ENCODE measurements at regions not wholly inside any gene's neighbourhood (a gene's known extent, or its start where the extent isn't known, plus 50 kb on each side); places are given as distances from the start of the nearest gene placed in this dataset.

- H3K9me3 ChIP-seq: no peaks in the 10 kb centered on the region
- DNase-seq: no peak
- H3K27me3 ChIP-seq: peaks cover 0 to 65% of the 10 kb centered on the region in 2 donors
- no peak overlapping the region for H3K27ac ChIP-seq
- TF ChIP-seq, protein P1, sequence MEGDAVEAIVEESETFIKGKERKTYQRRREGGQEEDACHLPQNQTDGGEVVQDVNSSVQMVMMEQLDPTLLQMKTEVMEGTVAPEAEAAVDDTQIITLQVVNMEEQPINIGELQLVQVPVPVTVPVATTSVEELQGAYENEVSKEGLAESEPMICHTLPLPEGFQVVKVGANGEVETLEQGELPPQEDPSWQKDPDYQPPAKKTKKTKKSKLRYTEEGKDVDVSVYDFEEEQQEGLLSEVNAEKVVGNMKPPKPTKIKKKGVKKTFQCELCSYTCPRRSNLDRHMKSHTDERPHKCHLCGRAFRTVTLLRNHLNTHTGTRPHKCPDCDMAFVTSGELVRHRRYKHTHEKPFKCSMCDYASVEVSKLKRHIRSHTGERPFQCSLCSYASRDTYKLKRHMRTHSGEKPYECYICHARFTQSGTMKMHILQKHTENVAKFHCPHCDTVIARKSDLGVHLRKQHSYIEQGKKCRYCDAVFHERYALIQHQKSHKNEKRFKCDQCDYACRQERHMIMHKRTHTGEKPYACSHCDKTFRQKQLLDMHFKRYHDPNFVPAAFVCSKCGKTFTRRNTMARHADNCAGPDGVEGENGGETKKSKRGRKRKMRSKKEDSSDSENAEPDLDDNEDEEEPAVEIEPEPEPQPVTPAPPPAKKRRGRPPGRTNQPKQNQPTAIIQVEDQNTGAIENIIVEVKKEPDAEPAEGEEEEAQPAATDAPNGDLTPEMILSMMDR (IDR thresholded peaks at IDR 0.05): no peak
- no peak overlapping the region for H3K4me3 ChIP-seq
- no peaks in the 10 kb centered on the region for H3K4me1 ChIP-seq
- intact Hi-C loops (cut with DNase I; ENCODE audit: low total_unique reads): no loop called here
- H3K36me3 ChIP-seq: no peaks in the 10 kb centered on the region
Measured at GRCh38 chr17:79338604-79339003, 264.0 kb downstream of the ENGASE start.

- TF ChIP-seq, protein P1 (IDR thresholded peaks at IDR 0.05): no peak
- H3K9me3 ChIP-seq: no peaks in the 10 kb centered on the region
- no peaks in the 10 kb centered on the region for H3K36me3 ChIP-seq
- intact Hi-C loops (cut with DNase I; ENCODE audit: low total_unique reads): no loop called here
- no peak overlapping the region for H3K4me3 ChIP-seq
- DNase-seq: no peak
- H3K27ac ChIP-seq: no peak overlapping the region
- no peaks in the 10 kb centered on the region for H3K4me1 ChIP-seq
- H3K27me3 ChIP-seq: peaks cover 0 to 63% of the 10 kb centered on the region in 2 donors
Measured at GRCh38 chr17:79338152-79338551, 263.5 kb downstream of the ENGASE start.

DNA sequence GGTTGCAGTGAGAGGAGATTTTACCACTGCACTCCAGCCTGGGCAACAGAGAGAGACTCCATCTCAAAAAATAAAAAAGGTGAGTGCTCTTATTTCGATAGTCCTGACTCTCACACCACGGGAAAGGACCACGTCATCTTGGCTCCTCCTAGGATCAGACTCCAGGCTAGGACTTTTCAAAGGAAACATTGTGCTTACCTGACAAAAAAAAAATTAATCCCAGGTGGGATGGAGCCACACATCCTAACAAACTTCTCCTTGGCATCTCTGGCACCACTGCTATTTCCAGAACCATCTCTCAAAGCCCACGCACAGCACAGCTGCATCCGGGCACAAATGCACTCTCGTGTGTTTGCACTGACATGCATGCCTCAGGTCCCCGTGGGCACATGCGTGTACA, 262.4 kb downstream of the ENGASE start:
- H3K9me3 ChIP-seq: no peaks in the 10 kb centered on the region
- DNase-seq: no peak
- intact Hi-C loops (cut with DNase I; ENCODE audit: low total_unique reads): no loop called here
- no peak overlapping the region for H3K4me3 ChIP-seq
- TF ChIP-seq, protein P1 (IDR thresholded peaks at IDR 0.05): no peak
- H3K4me1 ChIP-seq: no peaks in the 10 kb centered on the region
- H3K36me3 ChIP-seq: no peaks in the 10 kb centered on the region
- no peak overlapping the region for H3K27ac ChIP-seq
- H3K27me3 ChIP-seq: peaks cover 0 to 60% of the 10 kb centered on the region in 2 donors

DNA sequence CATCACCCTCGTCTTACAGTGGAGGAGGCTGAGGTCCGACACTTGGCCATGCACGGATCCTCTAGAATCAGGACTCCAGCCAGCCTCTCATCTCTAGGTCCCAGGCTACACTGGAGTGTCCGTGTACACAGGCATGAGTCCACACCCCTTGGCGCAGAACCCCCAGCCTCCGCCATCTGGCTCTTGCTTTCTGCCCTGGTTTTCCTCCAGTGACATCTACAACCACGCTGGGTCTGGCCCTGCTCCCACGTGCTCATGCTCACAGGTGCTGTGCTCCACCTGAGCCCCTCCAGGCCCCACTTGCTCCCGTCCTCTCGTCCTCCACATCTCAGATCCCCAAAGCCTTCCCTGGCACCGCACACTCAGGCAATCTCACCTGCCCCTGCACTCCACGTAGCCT, 260.8 kb downstream of the ENGASE start:
- intact Hi-C loops (cut with DNase I; ENCODE audit: low total_unique reads): no loop called here
- no peak overlapping the region for H3K27ac ChIP-seq
- peaks cover 0 to 62% of the 10 kb centered on the region in 2 donors for H3K27me3 ChIP-seq
- H3K9me3 ChIP-seq: no peaks in the 10 kb centered on the region
- TF ChIP-seq, protein P1 (IDR thresholded peaks at IDR 0.05): no peak
- DNase-seq: no peak
- H3K4me3 ChIP-seq: no peak overlapping the region
- no peaks in the 10 kb centered on the region for H3K36me3 ChIP-seq
- H3K4me1 ChIP-seq: no peaks in the 10 kb centered on the region

DNA sequence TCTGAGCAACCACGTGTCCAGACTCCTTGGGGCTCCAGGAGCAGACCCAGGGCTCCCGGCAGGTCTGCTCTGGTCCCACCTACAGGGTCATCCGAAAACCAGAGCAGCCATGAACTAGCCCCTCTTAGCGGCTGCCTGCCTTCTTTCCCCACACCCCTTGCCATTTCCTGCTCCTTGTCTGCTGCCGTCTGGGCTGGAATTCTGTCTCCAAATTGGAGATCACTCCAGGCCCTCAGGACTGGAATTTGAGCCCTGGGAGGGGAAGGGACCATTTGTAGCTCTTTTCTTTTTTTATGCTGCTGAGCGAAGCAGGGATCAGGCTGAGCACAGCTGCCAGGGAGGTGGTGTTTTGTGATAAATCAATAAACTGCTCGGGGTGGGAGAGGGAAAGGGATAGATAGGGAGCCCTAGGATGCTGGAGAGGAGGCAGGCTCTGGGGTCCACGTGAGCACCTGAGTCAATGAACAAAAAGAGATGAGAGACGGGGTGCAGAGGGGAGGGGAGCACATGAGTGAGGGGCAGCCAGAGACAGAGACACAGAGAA, 257.5 kb downstream of the ENGASE start:
- no peak overlapping the region for H3K27ac ChIP-seq
- DNase-seq: no peak
- H3K4me3 ChIP-seq: no peak overlapping the region
- H3K27me3 ChIP-seq: peaks cover 0 to 78% of the 10 kb centered on the region in 2 donors
- H3K9me3 ChIP-seq: no peaks in the 10 kb centered on the region
- H3K36me3 ChIP-seq: no peaks in the 10 kb centered on the region
- intact Hi-C loops (cut with DNase I; ENCODE audit: low total_unique reads): no loop called here
- TF ChIP-seq, protein P1 (IDR thresholded peaks at IDR 0.05): no peak
- no peaks in the 10 kb centered on the region for H3K4me1 ChIP-seq

DNA sequence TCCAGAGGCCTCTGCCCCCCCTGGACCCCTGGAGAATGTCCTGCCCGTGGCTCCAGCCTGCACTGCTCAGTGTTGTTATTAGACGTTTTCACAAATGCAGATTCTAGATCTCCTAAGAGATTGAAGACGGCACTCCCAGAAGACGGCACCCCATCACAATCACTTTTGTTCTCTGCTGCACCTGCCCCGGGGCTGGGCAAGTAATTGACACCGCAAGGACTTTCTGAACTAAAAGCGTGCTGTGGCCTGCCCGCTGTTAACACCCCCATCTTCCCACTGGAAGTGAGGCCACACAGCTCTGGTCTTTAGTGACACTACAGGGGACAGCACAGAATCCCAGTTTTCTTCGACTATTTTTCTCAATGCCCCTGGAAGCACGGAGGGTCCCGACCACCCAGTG, 256.9 kb downstream of the ENGASE start:
- intact Hi-C loops (cut with DNase I; ENCODE audit: low total_unique reads): no loop called here
- H3K27ac ChIP-seq: no peak overlapping the region
- TF ChIP-seq, protein P1 (IDR thresholded peaks at IDR 0.05): no peak
- H3K4me3 ChIP-seq: no peak overlapping the region
- H3K36me3 ChIP-seq: no peaks in the 10 kb centered on the region
- peaks cover 0 to 83% of the 10 kb centered on the region in 2 donors for H3K27me3 ChIP-seq
- no peaks in the 10 kb centered on the region for H3K4me1 ChIP-seq
- no peak for DNase-seq
- H3K9me3 ChIP-seq: no peaks in the 10 kb centered on the region
